ENCODE measurements at regions not wholly inside any gene's neighbourhood (a gene's known extent, or its start where the extent isn't known, plus 50 kb on each side); places are given as distances from the start of the nearest gene placed in this dataset.
"Not testable (repeated sequence)": the region's sequence is repeated elsewhere in the genome, so short reads cannot be mapped to it uniquely, and the experiment has no call there.

DNA sequence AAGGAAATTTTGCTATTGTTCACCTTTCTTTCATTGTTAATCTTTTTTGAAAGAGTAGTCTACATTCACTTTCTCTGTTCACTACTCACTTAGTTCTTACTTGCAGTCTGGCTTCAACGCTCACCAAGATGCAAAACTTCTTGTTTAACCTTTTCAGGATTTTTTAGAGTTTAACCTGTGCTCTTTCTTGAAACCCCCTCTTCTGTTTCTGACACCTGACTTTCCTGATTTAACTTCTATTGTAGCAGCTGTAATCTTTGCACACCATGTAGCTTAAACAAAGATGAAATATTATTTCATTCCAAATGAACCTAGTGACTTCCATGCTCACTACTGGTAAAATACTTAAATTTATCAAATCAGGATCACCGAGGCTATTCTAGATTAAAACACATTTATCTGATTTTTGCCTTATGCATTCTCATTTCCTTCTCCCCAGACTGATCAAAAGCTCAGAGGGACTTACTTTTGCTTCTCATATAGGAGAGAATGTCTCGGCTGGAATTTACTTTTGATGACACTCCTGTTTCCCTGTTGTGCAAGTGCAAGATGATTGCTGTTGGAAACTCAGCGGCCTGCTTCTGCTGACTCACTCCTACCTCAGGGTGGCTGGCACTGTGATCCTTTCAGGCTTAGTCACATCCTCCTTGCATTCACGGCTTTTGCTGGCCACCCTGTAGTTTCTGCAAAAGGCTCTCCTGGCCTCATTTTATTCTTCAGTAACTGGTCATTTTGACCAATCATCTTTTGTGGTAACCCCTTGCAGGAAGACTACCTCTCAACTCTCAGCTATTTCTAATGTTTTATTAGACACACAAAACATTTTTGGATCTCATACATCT, 109.3 kb upstream of the IFNE start:
- in situ Hi-C loops (cut with MboI; ENCODE audit: low sequenced_read_pairs), result no loop called here

DNA sequence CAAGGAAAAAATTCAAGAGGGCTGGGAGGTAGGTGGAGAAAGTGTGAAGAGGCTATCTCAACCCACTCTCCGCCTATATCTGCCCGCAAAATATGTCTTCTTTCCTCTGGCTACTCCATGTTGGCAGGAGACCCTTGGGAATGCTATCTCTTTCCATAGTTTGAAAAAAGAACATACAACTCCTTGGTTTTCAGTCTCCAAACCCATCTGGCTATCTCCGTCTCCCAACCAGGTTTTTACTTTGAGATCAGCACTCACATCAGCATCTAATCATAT, 109.9 kb upstream of the IFNE start:
- in situ Hi-C loops (cut with MboI; ENCODE audit: low sequenced_read_pairs), result no loop called here

DNA sequence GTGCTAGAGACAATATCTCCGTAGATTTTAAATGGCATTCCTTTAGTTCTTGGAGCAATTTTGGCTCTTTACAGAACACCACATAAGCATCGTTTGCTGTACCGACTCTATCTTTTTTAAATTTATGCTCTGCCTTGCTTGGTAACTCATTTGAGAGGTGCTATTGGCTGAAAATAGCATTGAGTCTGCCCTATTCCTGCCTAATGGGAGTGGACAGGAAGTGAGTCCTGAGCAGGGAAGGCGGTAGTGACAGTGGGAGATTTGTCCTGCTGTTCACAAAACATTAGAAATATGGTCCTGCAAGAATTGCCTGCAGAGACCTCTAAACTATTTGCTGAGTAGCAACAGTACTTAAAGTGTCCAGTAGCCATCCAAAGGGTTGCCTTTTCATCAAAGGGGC, 115.2 kb upstream of the IFNE start:
- in situ Hi-C loops (cut with MboI; ENCODE audit: low sequenced_read_pairs), result no loop called here

DNA sequence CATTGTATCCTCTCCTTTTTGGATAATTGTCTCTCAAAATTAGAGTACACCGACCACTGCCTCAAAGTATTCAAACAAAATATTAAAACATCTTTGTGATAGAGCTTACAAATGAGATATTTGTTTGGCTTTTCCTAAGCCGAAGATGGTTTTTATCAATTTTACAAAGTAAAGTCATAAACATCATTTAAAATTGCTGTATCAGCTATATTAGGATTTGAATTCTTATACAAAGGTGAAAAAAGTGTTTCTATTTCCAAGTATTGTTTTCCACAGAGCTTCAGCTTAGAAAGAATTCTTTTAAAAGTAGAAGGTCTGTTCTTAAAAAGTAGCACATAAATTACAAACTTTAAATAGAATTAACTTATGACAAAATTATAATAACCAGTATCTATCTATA, 116.6 kb upstream of the IFNE start:
- in situ Hi-C loops (cut with MboI; ENCODE audit: low sequenced_read_pairs), result no loop called here

DNA sequence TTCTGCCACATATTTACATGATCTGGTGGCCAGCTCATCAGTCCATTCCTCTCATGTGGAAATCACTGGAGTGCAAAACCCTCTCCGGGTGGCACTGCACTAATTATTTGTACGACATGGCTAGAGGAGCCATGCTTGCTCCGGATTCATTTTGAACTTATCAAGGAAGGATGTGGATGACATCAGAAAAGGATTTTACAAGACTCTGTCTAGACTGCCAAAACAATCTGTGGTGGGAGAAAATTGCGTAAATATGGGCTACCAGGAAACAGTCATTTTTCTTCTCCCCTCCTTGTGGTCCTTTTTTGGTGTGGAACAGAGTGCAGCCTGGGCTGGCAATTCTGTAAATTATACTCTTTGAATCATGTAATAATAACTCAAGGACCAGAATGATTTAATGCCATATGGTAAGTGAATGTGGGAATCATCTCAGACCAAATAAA, 123.4 kb upstream of the IFNE start:
- in situ Hi-C loops (cut with MboI; ENCODE audit: low sequenced_read_pairs), result no loop called here

DNA sequence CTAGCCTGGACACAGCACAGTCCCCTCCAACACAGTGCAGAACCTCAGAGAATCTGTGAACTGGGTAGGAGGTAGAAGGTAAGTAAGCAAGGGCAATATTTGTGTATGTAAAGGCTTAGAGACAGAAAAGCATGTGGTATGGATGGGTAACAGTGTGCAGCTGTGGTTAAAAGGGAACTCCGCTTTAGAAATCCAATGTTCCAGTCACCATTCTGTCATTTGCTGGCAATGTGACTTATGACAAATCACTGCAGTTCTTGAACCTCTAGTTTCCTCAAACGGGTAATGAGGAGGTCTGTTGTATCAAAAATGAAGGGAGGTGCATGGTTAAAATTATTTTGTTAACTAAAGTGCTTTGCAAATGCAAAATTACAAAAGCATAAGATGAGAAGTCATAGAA, 125.5 kb upstream of the IFNE start:
- in situ Hi-C loops (cut with MboI; ENCODE audit: low sequenced_read_pairs), result no loop called here

DNA sequence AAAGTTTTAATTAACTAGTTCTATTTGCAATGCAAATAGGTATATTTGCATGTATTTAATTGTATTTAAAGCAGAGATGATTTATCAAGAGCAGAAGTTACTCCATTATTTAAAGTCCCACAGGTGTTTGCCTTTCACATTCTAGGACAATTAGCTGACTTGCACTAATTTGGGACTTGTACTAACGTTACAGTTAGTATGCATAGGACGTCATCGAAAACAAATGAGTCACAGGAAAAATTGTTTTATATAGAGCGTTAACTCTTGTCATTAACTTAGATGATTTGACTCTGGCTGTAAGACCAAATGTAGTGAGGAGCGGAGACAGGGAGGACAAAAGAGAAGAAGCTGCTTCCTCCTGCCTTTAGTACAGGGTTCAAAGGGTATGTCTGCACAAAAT, 126.1 kb upstream of the IFNE start:
- in situ Hi-C loops (cut with MboI; ENCODE audit: low sequenced_read_pairs), result no loop called here

DNA sequence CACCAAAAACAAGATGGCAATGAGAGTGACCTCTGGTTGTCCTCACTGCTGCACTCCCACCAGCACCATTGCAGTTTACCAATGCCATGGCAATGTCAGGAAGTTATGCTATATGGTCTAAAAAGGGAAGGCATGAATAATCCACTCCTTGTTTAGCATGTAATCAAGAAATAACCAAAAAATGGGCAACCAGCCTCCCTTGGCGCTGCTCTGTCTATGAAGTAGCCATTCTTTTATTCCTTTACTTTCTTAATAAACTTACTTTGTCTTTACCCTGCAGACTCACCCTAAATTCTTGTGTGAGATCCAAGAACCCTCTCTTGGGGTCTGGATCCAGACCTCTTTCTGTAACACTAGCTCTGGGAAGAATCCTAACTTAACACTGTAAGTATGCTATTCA, 127.4 kb upstream of the IFNE start:
- in situ Hi-C loops (cut with MboI; ENCODE audit: low sequenced_read_pairs), result no loop called here

DNA sequence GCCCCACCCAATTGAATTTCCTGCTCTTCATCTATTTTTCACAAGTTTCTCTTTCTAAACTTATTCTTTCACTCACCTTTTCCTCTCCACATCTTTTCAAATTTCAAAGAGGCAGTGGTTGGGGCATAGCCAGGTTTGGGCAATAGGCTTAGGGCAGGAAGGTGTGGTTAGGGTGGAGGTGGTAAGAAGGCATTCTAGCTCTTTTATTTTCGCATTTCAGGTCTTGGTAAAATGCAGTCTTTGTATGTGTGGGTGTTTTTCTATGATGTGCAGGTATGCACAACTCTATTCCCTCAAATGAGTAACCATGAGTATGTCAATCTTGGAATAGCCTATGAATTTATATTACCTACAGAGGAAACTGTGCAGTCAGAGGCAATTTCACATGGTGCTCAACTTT, 129.8 kb upstream of the IFNE start:
- in situ Hi-C loops (cut with MboI; ENCODE audit: low sequenced_read_pairs), result no loop called here

DNA sequence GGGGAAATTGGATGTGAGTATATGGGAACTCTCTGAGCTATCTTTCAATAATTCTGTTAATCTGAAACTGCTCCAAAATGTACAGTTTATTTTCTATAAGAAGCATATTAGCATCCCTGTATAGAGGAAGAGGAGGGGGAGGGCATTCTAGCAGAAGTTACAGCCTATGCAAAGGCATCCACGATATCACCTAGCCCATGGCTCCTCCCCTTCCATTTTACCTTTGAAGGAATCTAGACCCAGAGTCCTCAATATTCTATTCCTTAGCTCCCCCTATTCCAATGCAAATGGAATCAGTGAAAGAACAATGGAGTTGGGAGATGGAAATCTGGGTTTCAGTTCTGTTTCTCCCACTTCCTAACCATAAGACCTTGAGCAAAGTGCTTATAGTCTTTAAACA, 132.9 kb upstream of the IFNE start:
- in situ Hi-C loops (cut with MboI; ENCODE audit: low sequenced_read_pairs), result no loop called here

DNA sequence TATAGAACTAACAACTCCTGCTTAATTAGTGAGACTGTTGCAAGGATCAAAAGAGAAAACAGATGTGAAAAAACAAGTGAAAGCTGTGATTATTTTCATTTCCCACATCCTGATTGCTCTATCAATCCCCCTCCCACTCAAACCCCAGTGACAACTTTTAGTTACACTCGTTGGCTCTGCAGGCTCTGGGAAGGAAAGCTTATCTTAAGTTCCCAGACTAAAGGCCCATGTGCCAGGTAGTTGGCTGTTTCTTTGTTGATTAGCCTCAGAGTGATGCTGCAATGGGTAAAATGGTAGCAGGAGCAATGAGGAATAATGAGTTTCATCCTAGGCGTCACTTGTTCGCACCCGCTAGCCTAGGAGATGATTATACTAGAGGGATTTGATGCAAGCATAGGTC, 133.3 kb upstream of the IFNE start:
- in situ Hi-C loops (cut with MboI; ENCODE audit: low sequenced_read_pairs), result no loop called here

DNA sequence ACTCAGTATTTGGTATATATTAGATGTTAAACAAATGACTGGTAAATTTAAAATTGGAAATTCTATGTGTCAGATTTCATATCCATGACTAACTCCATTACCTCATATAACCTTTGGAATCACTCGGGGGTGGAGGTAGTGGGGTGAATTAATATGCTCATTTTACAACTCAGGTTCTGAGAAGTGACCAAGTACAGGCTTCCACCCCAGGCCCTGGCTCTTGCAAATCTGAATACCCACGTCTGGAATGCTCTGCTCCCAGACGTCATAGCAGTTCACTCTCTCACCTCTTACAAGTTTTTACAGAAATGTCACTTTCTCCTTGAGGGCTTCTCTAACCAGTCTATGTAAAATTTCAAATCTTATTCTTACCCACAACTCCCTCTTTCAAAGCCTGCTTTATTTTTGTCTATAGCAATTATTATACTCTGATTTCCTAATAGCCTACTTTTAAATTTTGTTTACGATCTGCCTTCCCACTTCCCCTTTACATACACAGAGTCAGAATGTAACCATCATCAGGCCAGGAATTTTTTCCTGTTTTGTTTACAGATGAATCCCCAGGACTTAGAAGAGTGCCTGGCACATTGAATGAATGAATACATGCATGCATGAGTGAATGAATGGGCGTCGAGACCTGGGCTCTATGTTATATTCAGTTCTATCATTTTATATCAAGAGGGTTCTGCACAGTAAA, 134.1 kb upstream of the IFNE start:
- in situ Hi-C loops (cut with MboI; ENCODE audit: low sequenced_read_pairs), result no loop called here

DNA sequence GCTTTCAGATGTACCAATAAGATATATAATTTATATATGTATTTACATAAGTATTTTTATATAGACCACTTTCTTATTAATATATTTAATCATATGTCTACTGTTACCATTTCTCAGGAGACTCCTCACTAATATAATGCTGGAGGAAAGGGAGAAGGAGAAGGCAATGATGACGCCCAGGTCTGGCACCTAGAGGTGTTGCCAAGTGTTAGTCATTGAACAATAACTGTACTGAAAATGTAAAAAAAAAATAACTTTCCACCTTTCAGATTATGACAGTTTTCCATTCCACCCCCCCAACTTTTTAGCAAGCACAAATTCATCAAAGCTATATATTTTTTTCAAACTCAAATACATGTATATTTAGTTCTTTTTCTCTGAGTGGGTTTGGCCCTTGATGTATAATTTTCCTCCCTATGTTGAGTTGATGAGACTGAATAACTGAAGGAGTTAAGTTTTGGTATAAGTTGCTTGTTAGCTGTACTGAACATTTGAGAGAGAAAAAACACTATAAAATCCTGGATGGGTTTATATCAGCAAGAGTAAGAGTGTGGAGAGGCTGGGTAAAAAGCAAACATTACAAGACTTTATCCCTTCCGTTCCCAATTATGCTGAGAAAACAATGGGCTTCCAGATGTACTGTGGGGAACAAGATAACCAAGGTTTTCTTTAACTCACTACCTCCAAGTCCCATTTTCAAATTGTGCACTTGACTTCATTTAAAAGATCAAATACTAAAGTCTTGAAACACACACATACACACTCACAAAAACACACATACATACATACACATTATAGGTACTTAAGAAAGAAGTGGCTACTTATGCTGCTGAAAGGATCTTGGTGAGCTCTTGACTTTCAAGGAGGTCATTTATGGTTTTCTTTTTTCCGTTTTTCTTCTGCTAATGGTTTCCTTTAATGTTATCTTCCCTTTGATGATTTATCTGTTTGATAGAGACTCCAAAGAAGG, 142.8 kb upstream of the IFNE start:
- in situ Hi-C loops (cut with MboI; ENCODE audit: low sequenced_read_pairs), result no loop called here

DNA sequence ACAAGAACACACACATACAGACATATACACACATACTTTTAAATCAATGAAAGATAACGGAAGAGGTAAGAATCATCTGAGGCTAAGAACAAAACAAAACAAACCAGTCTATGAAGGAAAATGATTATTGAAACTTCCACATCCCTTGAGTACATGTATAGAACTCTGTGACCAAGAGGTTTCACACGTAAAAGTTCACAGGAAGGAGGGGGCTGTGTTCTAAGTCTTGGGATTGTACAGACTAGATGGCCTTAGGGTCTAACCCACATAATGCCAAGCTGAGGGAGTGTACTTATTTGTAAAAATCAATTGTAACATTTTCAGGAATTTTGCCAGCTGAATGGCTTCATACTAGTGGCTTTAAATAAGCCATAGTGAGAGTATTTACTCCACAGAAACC, 144.4 kb upstream of the IFNE start:
- in situ Hi-C loops (cut with MboI; ENCODE audit: low sequenced_read_pairs), result no loop called here

DNA sequence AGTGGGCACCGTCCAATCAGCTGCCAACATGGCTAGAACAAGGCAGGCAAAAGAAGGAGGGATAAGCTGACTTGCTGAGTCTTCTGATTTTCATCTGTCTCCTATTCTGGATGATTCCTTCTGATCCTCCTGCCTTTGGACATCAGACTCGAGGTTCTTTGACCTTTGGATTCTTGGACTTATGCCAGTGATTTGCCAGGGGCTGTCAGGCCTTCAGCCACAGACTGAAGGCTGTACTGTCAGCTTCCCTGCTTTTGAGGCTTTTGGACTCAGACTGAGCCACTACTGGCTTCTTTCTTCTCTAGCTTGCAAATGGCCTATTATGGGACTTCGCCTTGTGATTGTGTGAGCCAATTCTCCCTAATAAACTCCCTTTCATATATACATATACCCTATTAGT, 146.8 kb upstream of the IFNE start:
- in situ Hi-C loops (cut with MboI; ENCODE audit: low sequenced_read_pairs), result not testable (repeated sequence)

DNA sequence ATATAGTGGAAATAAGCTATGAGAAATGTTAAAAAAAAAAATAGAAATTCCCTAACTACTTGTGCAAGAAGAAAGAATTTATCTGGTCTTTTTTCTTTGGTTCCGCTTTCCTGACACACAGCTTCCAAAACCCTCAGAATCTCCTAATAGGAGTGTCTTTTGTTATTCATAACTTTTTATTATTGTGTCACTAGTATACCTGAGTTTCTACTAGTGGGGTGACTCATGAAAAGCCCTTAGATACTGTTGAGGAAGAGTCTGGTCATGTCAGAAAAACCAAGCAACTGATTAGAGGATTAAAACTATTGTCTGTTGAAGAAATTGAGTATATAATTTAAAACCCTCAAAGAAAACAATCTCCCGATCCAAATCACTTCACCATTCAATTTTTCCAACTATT, 152.8 kb upstream of the IFNE start:
- in situ Hi-C loops (cut with MboI; ENCODE audit: low sequenced_read_pairs), result no loop called here

DNA sequence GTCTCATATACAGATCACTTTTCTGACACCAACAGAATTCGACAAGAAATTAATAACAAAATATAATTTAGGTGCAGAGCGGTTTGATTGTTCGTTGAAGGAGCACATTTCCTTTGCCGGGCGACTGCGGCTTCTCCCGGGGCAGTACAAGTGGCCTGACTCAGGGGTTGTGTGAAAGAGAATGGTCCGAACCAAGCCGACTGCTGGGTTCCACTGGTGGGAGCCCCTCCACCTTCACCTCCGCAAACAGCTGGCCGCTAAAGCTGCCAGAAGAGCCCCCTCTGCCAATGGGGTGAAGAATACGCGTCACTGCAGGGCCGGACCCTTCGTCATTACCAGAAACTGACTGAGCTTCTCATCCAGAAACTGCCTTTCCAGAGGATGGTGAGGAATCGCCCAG, 156.0 kb upstream of the IFNE start:
- in situ Hi-C loops (cut with MboI; ENCODE audit: low sequenced_read_pairs), result no loop called here

DNA sequence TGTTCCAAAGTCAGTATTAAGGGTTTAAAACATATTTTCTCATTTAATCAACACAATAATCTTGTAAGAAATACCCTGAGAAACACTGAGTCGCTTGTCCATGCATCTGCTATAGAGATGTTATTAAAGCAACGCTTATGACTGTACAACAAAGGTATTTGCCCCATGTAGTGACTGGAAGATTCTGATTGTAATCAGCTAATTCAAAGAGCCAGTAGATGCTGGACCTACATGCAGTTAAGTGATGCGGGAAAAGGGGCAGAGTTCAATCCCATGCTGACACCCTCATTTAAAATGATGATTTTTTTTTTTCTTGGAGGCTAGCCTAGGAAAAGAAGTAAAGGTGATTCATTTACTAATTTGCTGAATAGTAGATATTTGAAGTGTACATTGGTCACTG, 149.3 kb upstream of the MTAP start:
- in situ Hi-C loops (cut with MboI; ENCODE audit: low sequenced_read_pairs), result no loop called here

DNA sequence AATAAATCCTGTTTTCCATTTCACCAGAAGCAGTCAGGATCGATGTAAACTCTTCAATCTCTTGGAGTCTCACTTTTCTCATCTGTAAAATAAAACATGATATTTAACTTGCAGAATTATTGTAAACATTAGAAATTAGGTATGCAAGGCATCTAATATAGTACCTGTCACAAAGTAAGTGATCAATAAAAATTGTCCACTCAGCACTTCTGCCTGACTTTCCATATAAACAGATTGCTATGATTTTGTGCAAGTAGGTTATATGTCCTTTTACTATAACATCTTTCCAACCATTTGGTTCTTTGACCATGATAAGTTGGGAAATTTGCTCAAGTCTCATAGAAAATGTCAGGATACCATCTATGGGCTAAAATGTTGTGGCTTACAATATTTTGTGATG, 148.8 kb upstream of the MTAP start:
- in situ Hi-C loops (cut with MboI; ENCODE audit: low sequenced_read_pairs), result no loop called here

DNA sequence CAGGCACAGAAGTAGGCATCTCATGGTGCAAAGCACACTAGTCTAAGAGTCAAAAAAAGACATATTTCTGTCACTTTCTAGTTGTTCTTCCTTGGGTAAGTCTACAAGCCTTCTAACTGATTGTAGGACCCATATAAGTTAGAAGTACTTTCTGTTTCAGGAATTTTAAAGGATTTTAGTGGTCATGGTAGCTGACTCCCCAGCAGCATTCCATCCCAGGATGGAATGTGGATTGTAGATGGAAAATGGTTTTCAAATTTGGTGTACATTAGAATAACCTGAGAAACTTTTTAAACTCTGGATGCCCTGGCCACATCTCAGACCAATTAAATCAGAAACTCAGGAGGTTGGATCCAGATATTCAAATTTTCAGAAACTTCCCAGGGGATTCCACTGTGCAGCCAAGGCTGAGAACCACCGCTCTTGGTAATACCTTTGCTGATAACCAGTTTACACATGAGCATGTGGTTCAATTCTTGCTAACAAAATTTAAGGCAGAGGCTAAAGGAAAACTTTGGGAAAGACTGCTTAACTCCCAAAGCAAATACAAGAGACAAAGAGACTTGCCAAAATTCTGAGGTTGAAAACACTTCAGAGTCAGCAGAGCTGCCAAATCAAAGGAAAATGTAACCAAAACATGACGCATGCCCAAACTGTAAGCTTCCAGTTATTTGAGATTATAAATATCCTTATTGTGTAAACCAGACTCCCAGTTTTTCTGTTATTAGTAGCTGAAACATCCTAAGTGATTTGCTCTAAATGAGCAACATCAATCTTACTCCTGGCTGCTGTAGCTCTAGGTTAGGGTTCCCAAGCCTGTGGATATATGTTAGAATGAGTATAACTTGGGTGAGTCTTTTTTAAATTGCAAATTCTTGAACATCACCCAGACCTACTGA, 145.4 kb upstream of the MTAP start:
- in situ Hi-C loops (cut with MboI; ENCODE audit: low sequenced_read_pairs), result no loop called here
